ENCODE measurements at regions not wholly inside any gene's neighbourhood (a gene's known extent, or its start where the extent isn't known, plus 50 kb on each side); places are given as distances from the start of the nearest gene placed in this dataset.
A peak's percentile ranks its signal among the peaks of the same experiment; 100 is the strongest.

DNA sequence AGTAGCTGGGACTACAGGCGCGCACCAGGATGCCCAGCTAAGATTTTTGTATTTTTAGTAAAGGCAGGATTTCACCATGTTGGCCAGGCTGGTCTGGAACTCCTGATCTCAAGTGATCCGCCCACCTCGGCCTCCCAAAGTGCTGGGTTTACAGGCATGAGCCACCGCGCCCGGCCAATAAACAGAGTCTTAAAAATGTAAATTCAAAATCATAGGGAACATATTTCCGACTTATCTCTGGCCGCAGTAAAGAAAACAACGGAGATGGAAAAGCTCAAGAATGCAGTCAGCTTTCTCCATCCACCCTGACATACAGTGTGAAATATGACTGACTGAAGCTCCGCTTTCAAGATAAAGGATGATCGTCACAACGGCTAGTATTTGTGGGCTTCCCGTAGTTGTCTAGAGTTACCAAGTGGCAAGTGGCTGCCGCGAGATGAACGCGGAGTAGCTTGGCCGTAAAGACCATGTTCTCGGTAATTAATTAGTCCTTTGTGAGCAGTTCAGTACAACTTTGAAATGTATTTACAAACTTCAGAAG lies 495.1 kb upstream of the FAT1 start:
- H3K4me3 ChIP-seq (ENCODE audit: low read length in 3 of 3), result no peak overlapping the region

DNA sequence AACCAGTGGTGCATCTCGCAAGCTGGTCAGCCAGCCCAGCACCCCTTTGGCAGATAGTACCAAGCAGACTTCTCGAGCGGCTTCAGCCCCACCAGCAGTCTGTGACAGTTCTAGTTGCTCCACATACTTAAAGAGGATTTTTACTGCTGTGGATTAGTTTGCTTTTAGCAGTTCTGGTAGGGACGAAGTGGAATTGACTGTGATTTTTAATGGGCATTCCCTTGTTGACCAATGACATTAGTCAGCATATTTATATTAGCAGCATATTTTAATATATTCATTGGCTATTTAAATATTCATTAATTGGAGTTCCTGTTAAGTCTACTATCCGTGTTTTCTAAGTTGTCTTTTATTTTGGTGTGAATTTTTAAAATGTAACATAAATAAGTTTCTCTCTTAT lies 500.9 kb upstream of the FAT1 start:
- H3K9ac ChIP-seq (ENCODE audit: low read length in 3 of 3), result no peak overlapping the region
- FAIRE-seq (no peak), DNase-seq (no peak)
- H3K4me3 ChIP-seq (ENCODE audit: low read length in 3 of 3), result no peak overlapping the region
- no peak overlapping the region for H3K27ac ChIP-seq (ENCODE audit: low read depth in 2 of 2, low read length in 2 of 2)
- no peaks in the 10 kb centered on the region for H3K9me3 ChIP-seq (ENCODE audit: control insufficient read depth in 2 of 3, insufficient read depth in 1 of 3, low read length in 3 of 3)
- no peaks in the 10 kb centered on the region for H3K36me3 ChIP-seq (ENCODE audit: control insufficient read depth in 2 of 3, insufficient read depth in 3 of 3, low read length in 3 of 3)
- no peaks in the 10 kb centered on the region for H3K27me3 ChIP-seq (ENCODE audit: control insufficient read depth, insufficient read depth, low read length)
- no peaks in the 10 kb centered on the region for H3K4me1 ChIP-seq (ENCODE audit: control insufficient read depth in 2 of 3, insufficient read depth in 2 of 3, low read depth in 1 of 3, low read length in 3 of 3)
- TF ChIP-seq, protein P1, sequence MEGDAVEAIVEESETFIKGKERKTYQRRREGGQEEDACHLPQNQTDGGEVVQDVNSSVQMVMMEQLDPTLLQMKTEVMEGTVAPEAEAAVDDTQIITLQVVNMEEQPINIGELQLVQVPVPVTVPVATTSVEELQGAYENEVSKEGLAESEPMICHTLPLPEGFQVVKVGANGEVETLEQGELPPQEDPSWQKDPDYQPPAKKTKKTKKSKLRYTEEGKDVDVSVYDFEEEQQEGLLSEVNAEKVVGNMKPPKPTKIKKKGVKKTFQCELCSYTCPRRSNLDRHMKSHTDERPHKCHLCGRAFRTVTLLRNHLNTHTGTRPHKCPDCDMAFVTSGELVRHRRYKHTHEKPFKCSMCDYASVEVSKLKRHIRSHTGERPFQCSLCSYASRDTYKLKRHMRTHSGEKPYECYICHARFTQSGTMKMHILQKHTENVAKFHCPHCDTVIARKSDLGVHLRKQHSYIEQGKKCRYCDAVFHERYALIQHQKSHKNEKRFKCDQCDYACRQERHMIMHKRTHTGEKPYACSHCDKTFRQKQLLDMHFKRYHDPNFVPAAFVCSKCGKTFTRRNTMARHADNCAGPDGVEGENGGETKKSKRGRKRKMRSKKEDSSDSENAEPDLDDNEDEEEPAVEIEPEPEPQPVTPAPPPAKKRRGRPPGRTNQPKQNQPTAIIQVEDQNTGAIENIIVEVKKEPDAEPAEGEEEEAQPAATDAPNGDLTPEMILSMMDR (IDR thresholded peaks at IDR 0.05; ENCODE audit: borderline replicate concordance, extremely low read depth, insufficient read depth), result no peak
- intact Hi-C loops (cut with DNase I), result no loop called here

More for the DNA sequence above, 495.1 kb upstream of the FAT1 start:
- no peaks in the 10 kb centered on the region for H3K9me3 ChIP-seq (ENCODE audit: control insufficient read depth in 2 of 3, insufficient read depth in 1 of 3, low read length in 3 of 3)
- FAIRE-seq, result no peak
- no peaks in the 10 kb centered on the region for H3K4me1 ChIP-seq (ENCODE audit: control insufficient read depth in 2 of 3, insufficient read depth in 2 of 3, low read depth in 1 of 3, low read length in 3 of 3)
- H3K27ac ChIP-seq (ENCODE audit: low read depth in 2 of 2, low read length in 2 of 2), result no peak overlapping the region
- DNase-seq, result peak in 2 of 5 donors; percentile 54 to 78
- TF ChIP-seq, protein P1 (IDR thresholded peaks at IDR 0.05; ENCODE audit: borderline replicate concordance, extremely low read depth, insufficient read depth), result no peak
- H3K36me3 ChIP-seq (ENCODE audit: control insufficient read depth in 2 of 3, insufficient read depth in 3 of 3, low read length in 3 of 3), result no peaks in the 10 kb centered on the region
- intact Hi-C loops (cut with DNase I), result no loop called here
- H3K9ac ChIP-seq (ENCODE audit: low read length in 3 of 3), result no peak overlapping the region
- no peaks in the 10 kb centered on the region for H3K27me3 ChIP-seq (ENCODE audit: control insufficient read depth, insufficient read depth, low read length)

DNA sequence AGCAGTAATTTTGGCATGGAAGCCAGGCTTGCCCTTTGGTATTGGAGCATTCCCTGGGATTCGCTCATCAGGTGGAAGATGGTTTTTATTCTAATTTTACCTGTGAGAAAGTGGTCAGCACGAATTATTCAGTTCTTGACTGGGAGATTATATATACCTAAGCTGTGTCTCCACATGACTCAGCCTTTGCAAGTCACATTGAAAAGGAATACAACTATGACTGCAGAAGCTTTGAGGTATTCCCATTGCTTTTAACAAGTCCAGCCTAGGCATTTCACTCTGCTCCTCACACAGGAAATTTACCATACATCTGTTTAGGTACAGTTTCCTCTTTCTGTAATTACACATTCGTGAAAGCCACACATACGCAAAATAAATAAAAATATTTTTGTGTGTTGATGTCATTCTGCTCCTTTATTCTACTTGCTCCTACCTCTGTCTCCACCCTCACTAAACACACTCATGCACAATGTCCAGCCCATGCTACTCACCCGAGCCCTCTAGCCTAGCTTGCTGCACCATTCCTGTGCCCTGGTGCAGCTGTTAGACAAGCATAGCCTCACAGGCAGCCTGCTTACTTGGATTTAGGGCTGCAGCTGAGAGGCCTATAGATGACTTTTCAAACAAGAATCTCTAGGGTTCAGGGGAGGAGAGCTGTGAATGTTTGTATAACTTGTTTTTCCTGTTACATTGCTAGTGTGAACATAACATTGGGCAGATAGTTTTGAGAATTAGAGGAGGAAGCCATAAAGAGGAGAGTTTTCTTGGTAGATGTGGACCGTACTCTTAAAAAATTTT lies 504.4 kb upstream of the FAT1 start:
- no peak for FAIRE-seq

More for the DNA sequence above, 504.4 kb upstream of the FAT1 start:
- H3K27me3 ChIP-seq (ENCODE audit: control insufficient read depth, insufficient read depth, low read length), result no peaks in the 10 kb centered on the region
- TF ChIP-seq, protein P1 (IDR thresholded peaks at IDR 0.05; ENCODE audit: borderline replicate concordance, extremely low read depth, insufficient read depth), result no peak
- no peaks in the 10 kb centered on the region for H3K4me1 ChIP-seq (ENCODE audit: control insufficient read depth in 2 of 3, insufficient read depth in 2 of 3, low read depth in 1 of 3, low read length in 3 of 3)
- H3K9ac ChIP-seq (ENCODE audit: low read length in 3 of 3), result no peak overlapping the region
- no peak overlapping the region for H3K4me3 ChIP-seq (ENCODE audit: low read length in 3 of 3)
- no peaks in the 10 kb centered on the region for H3K36me3 ChIP-seq (ENCODE audit: control insufficient read depth in 2 of 3, insufficient read depth in 3 of 3, low read length in 3 of 3)
- no peaks in the 10 kb centered on the region for H3K9me3 ChIP-seq (ENCODE audit: control insufficient read depth in 2 of 3, insufficient read depth in 1 of 3, low read length in 3 of 3)
- no peak overlapping the region for H3K27ac ChIP-seq (ENCODE audit: low read depth in 2 of 2, low read length in 2 of 2)
- DNase-seq, result peak in 2 of 5 donors; percentile 21 to 29
- intact Hi-C loops (cut with DNase I), result no loop called here

Data from kidney (tissue), 13 donors.